ENCODE measurements at regions not wholly inside any gene's neighbourhood (a gene's known extent, or its start where the extent isn't known, plus 50 kb on each side); places are given as distances from the start of the nearest gene placed in this dataset.

- TF ChIP-seq SUZ12 (IDR thresholded peaks at IDR 0.05; ENCODE audit: extremely low read depth, insufficient read depth, insufficient read length): no peak
- no peak for TF ChIP-seq YY1 (IDR thresholded peaks at IDR 0.05; ENCODE audit: insufficient read depth, insufficient read length)
Observed at GRCh38 chr15:94744080-94744793, 512.9 kb downstream of the MCTP2 start.
